ENCODE measurements at regions not wholly inside any gene's neighbourhood (a gene's known extent, or its start where the extent isn't known, plus 50 kb on each side); places are given as distances from the start of the nearest gene placed in this dataset.

GRCh38 chr9:135338546-135338945, 141.0 kb upstream of the PPP1R26 start:
- no peaks in the 10 kb centered on the region for H3K36me3 ChIP-seq (ENCODE audit: control insufficient read depth, insufficient read depth, low read length)
- no peak overlapping the region for H3K27ac ChIP-seq (ENCODE audit: low read depth, low read length)
- no peaks in the 10 kb centered on the region for H3K27me3 ChIP-seq (ENCODE audit: control insufficient read depth, insufficient read depth, low read length)
- H3K9me3 ChIP-seq (ENCODE audit: control insufficient read depth, insufficient read depth, low read length): no peaks in the 10 kb centered on the region
- H3K9ac ChIP-seq (ENCODE audit: low read depth, low read length): no peak overlapping the region
- peaks cover 22% of the 10 kb centered on the region for H3K4me1 ChIP-seq (ENCODE audit: control insufficient read depth, insufficient read depth, low read length)
- H3K4me3 ChIP-seq (ENCODE audit: low read depth, low read length): no peak overlapping the region

GRCh38 chr9:135339378-135339973, 140.1 kb upstream of the PPP1R26 start:
- H3K4me3 ChIP-seq (ENCODE audit: low read depth, low read length): no peak overlapping the region
- peak overlapping the region; percentile 58 for H3K9ac ChIP-seq (ENCODE audit: low read depth, low read length)
- H3K27ac ChIP-seq (ENCODE audit: low read depth, low read length): peak overlapping the region; percentile 99
- no peaks in the 10 kb centered on the region for H3K9me3 ChIP-seq (ENCODE audit: control insufficient read depth, insufficient read depth, low read length)
- H3K27me3 ChIP-seq (ENCODE audit: control insufficient read depth, insufficient read depth, low read length): no peaks in the 10 kb centered on the region
- H3K36me3 ChIP-seq (ENCODE audit: control insufficient read depth, insufficient read depth, low read length): no peaks in the 10 kb centered on the region
- H3K4me1 ChIP-seq (ENCODE audit: control insufficient read depth, insufficient read depth, low read length): peaks cover 22% of the 10 kb centered on the region

GRCh38 chr9:135340143-135340655, 139.4 kb upstream of the PPP1R26 start:
- peak overlapping the region; percentile 99 for H3K27ac ChIP-seq (ENCODE audit: low read depth, low read length)
- H3K27me3 ChIP-seq (ENCODE audit: control insufficient read depth, insufficient read depth, low read length): no peaks in the 10 kb centered on the region

GRCh38 chr9:135340726-135341475, 138.7 kb upstream of the PPP1R26 start:
- Histone ChIP-seq H3K4me3 (ENCODE audit: low read depth, low read length) (no peak overlapping the region), H3K27ac (ENCODE audit: low read depth, low read length) (peak overlapping the region; percentile 99), H3K4me1 (ENCODE audit: control insufficient read depth, insufficient read depth, low read length) (peaks cover 22% of the 10 kb centered on the region), H3K9ac (ENCODE audit: low read depth, low read length) (peak overlapping the region; percentile 68), H3K27me3 (ENCODE audit: control insufficient read depth, insufficient read depth, low read length) (no peaks in the 10 kb centered on the region), H3K9me3 (ENCODE audit: control insufficient read depth, insufficient read depth, low read length) (no peaks in the 10 kb centered on the region), H3K36me3 (ENCODE audit: control insufficient read depth, insufficient read depth, low read length) (no peaks in the 10 kb centered on the region)

More at GRCh38 chr9:135340143-135340655, 139.4 kb upstream of the PPP1R26 start:
- peak overlapping the region; percentile 68 for H3K9ac ChIP-seq (ENCODE audit: low read depth, low read length)
- H3K4me3 ChIP-seq (ENCODE audit: low read depth, low read length): no peak overlapping the region
- no peaks in the 10 kb centered on the region for H3K36me3 ChIP-seq (ENCODE audit: control insufficient read depth, insufficient read depth, low read length)
- peaks cover 22% of the 10 kb centered on the region for H3K4me1 ChIP-seq (ENCODE audit: control insufficient read depth, insufficient read depth, low read length)
- no peaks in the 10 kb centered on the region for H3K9me3 ChIP-seq (ENCODE audit: control insufficient read depth, insufficient read depth, low read length)

- Histone ChIP-seq H3K9me3 (ENCODE audit: control insufficient read depth, insufficient read depth, low read length) (no peaks in the 10 kb centered on the region), H3K27ac (ENCODE audit: low read depth, low read length) (peak overlapping the region; percentile 99), H3K4me3 (ENCODE audit: low read depth, low read length) (no peak overlapping the region), H3K9ac (ENCODE audit: low read depth, low read length) (0 out of 2 replicates have a peak overlapping the region, but pooled peaks have one; percentile 68), H3K36me3 (ENCODE audit: control insufficient read depth, insufficient read depth, low read length) (no peaks in the 10 kb centered on the region), H3K4me1 (ENCODE audit: control insufficient read depth, insufficient read depth, low read length) (peaks cover 22% of the 10 kb centered on the region), H3K27me3 (ENCODE audit: control insufficient read depth, insufficient read depth, low read length) (no peaks in the 10 kb centered on the region)
Observed at GRCh38 chr9:135341612-135342169, 137.9 kb upstream of the PPP1R26 start.

- no peak overlapping the region for H3K27ac ChIP-seq (ENCODE audit: low read depth, low read length)
- H3K4me3 ChIP-seq (ENCODE audit: low read depth, low read length): no peak overlapping the region
- no peaks in the 10 kb centered on the region for H3K36me3 ChIP-seq (ENCODE audit: control insufficient read depth, insufficient read depth, low read length)
- no peak overlapping the region for H3K9ac ChIP-seq (ENCODE audit: low read depth, low read length)
- H3K27me3 ChIP-seq (ENCODE audit: control insufficient read depth, insufficient read depth, low read length): no peaks in the 10 kb centered on the region
- peaks cover 22% of the 10 kb centered on the region for H3K4me1 ChIP-seq (ENCODE audit: control insufficient read depth, insufficient read depth, low read length)
- no peaks in the 10 kb centered on the region for H3K9me3 ChIP-seq (ENCODE audit: control insufficient read depth, insufficient read depth, low read length)
Observed at GRCh38 chr9:135342206-135343130, 137.1 kb upstream of the PPP1R26 start.

GRCh38 chr9:135343136-135343535, 136.4 kb upstream of the PPP1R26 start:
- no peaks in the 10 kb centered on the region for H3K27me3 ChIP-seq (ENCODE audit: control insufficient read depth, insufficient read depth, low read length)
- no peak overlapping the region for H3K27ac ChIP-seq (ENCODE audit: low read depth, low read length)

GRCh38 chr9:135343837-135344522, 135.6 kb upstream of the PPP1R26 start:
- H3K9ac ChIP-seq (ENCODE audit: low read depth, low read length): no peak overlapping the region
- H3K36me3 ChIP-seq (ENCODE audit: control insufficient read depth, insufficient read depth, low read length): no peaks in the 10 kb centered on the region
- H3K27me3 ChIP-seq (ENCODE audit: control insufficient read depth, insufficient read depth, low read length): no peaks in the 10 kb centered on the region
- H3K4me1 ChIP-seq (ENCODE audit: control insufficient read depth, insufficient read depth, low read length): peaks cover 22% of the 10 kb centered on the region
- no peak overlapping the region for H3K27ac ChIP-seq (ENCODE audit: low read depth, low read length)
- H3K4me3 ChIP-seq (ENCODE audit: low read depth, low read length): no peak overlapping the region
- no peaks in the 10 kb centered on the region for H3K9me3 ChIP-seq (ENCODE audit: control insufficient read depth, insufficient read depth, low read length)

More at GRCh38 chr9:135343136-135343535, 136.4 kb upstream of the PPP1R26 start:
- H3K9ac ChIP-seq (ENCODE audit: low read depth, low read length): no peak overlapping the region
- no peak overlapping the region for H3K4me3 ChIP-seq (ENCODE audit: low read depth, low read length)
- H3K36me3 ChIP-seq (ENCODE audit: control insufficient read depth, insufficient read depth, low read length): no peaks in the 10 kb centered on the region
- H3K9me3 ChIP-seq (ENCODE audit: control insufficient read depth, insufficient read depth, low read length): no peaks in the 10 kb centered on the region
- peaks cover 22% of the 10 kb centered on the region for H3K4me1 ChIP-seq (ENCODE audit: control insufficient read depth, insufficient read depth, low read length)

- Histone ChIP-seq H3K9ac (ENCODE audit: low read depth, low read length) (no peak overlapping the region), H3K36me3 (ENCODE audit: control insufficient read depth, insufficient read depth, low read length) (no peaks in the 10 kb centered on the region), H3K27ac (ENCODE audit: low read depth, low read length) (no peak overlapping the region), H3K4me3 (ENCODE audit: low read depth, low read length) (no peak overlapping the region), H3K27me3 (ENCODE audit: control insufficient read depth, insufficient read depth, low read length) (no peaks in the 10 kb centered on the region), H3K4me1 (ENCODE audit: control insufficient read depth, insufficient read depth, low read length) (peaks cover 19% of the 10 kb centered on the region), H3K9me3 (ENCODE audit: control insufficient read depth, insufficient read depth, low read length) (no peaks in the 10 kb centered on the region)
Observed at GRCh38 chr9:135344523-135344901, 135.1 kb upstream of the PPP1R26 start.

GRCh38 chr9:135344915-135345500, 134.6 kb upstream of the PPP1R26 start:
- Histone ChIP-seq H3K27ac (ENCODE audit: low read depth, low read length) (no peak overlapping the region), H3K9ac (ENCODE audit: low read depth, low read length) (no peak overlapping the region), H3K36me3 (ENCODE audit: control insufficient read depth, insufficient read depth, low read length) (no peaks in the 10 kb centered on the region), H3K27me3 (ENCODE audit: control insufficient read depth, insufficient read depth, low read length) (no peaks in the 10 kb centered on the region), H3K9me3 (ENCODE audit: control insufficient read depth, insufficient read depth, low read length) (no peaks in the 10 kb centered on the region), H3K4me3 (ENCODE audit: low read depth, low read length) (no peak overlapping the region), H3K4me1 (ENCODE audit: control insufficient read depth, insufficient read depth, low read length) (peaks cover 14% of the 10 kb centered on the region)

All from HUES48 (cell line).